Psoas muscle (tissue), 7 donors: ENCODE measurements at regions not wholly inside any gene's neighbourhood (a gene's known extent, or its start where the extent isn't known, plus 50 kb on each side); places are given as distances from the start of the nearest gene placed in this dataset.

Source experiments
- ATAC-seq, 4 donors: fragments of 200-7000 bp; cut with Tn5 transposase; one replicate each; pipeline ENCODE4 v1.9.1; 2020; ENCODE audit warnings: moderate library complexity in 3 of 4, mild to moderate bottlenecking in 2 of 4
- DNase-seq, 2 donors: peaks; one replicate each; pipeline ENCODE4 v3.0.0-alpha.2; 2020
- H3K27ac ChIP-seq: fragments of 200-600 bp; one replicate; pipeline ENCODE4 v1.8.0; 2022
- H3K27me3 ChIP-seq, 3 donors: fragments of 200-600 bp in 1 of 3; one replicate each; pipeline versions ENCODE4 v1.6.1 to v1.8.0; 2013 to 2022; ENCODE audit warnings: low read length in 2 of 3, mild to moderate bottlenecking in 2 of 3, moderate library complexity in 1 of 3; ENCODE audit not compliant: insufficient read depth in 3 of 3
- H3K36me3 ChIP-seq, 2 donors: fragments of 200-600 bp in 1 of 2; one replicate each; pipeline versions ENCODE4 v1.6.1 to v1.8.0; 2013 to 2022; ENCODE audit warnings: low read depth in 1 of 2, mild to moderate bottlenecking in 1 of 2, moderate library complexity in 1 of 2; ENCODE audit not compliant: insufficient read depth in 1 of 2
- H3K4me1 ChIP-seq: fragments of 200-600 bp; one replicate; pipeline ENCODE4 v1.8.0; 2022
- H3K4me3 ChIP-seq: fragments of 200-600 bp; one replicate; pipeline ENCODE4 v1.8.0; 2022; ENCODE audit warnings: mild to moderate bottlenecking
- H3K9me3 ChIP-seq: fragments of 200-600 bp; one replicate; pipeline ENCODE4 v1.8.0; 2022
- WGBS, 3 donors: extraction: QIAGEN DNeasy Blood & Tissue Kit; methylation state at CpG; one replicate each; pipeline versions ENCODE4 v1.1.6 to v1.1.7; 2013; 5-methylcytosine and 5-hydroxymethylcytosine counted together
- intact Hi-C, 2 donors: fragments of 100-400 bp; cut with DNase I; formaldehyde crosslinking; loops; one replicate each; pipeline versions ENCODE4 v1.11.0 to v1.14.2; 2022
- TF ChIP-seq, protein P1 (sequence below): fragments of 200-600 bp; IDR thresholded peaks from one replicate; pipeline ENCODE4 v1.8.0; 2022; ENCODE audit warnings: antibody characterized with exemption
- donor health status: healthy with polysubstance abuse.
- donor health status: DM: no; HTN: no; CAD: no; lungs with moderate emphysema.
- donor health status: Bipolar disorder and iron deficiency.
- donor health status: healthy.
- donor health status: DM: yes; HTN: yes; CAD: no.
- donor health status: DM: no; HTN: no; CAD: no.
- donor health status: DM: yes; HTN: yes; CAD: no.

DNA sequence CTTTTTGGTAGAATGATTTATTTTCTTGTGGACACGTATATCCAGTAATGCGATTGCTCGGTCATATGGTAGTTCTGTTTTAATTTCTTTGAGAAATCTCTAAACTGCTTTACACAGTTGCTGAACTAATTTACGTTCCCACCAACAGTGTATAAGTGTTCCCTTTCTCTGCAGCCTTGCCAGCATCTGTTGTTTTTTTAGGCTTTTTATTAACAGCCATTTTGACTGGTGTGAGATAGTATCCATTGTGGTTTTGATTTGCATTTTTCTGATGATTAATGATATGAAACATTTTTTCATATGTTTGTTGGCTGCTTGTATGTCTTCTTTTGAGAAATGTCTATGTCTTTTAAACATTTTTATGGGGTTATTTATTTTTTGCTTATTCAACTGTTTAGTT lies 196.7 kb downstream of the MOXD1 start:
- DNase-seq (no peak), ATAC-seq (no peak)
- 83 to 95% (median 92%) methylated on average over 4 of the region's 4 CpGs for WGBS, 3 donors
- H3K9me3 ChIP-seq = no peaks in the 10 kb centered on the region
- intact Hi-C loops = no loop called here
- H3K27me3 ChIP-seq = no peaks in the 10 kb centered on the region
- H3K4me1 ChIP-seq = no peaks in the 10 kb centered on the region
- no peaks in the 10 kb centered on the region for H3K36me3 ChIP-seq
- no peak overlapping the region for H3K4me3 ChIP-seq
- H3K27ac ChIP-seq = no peak overlapping the region
- TF ChIP-seq, protein P1, sequence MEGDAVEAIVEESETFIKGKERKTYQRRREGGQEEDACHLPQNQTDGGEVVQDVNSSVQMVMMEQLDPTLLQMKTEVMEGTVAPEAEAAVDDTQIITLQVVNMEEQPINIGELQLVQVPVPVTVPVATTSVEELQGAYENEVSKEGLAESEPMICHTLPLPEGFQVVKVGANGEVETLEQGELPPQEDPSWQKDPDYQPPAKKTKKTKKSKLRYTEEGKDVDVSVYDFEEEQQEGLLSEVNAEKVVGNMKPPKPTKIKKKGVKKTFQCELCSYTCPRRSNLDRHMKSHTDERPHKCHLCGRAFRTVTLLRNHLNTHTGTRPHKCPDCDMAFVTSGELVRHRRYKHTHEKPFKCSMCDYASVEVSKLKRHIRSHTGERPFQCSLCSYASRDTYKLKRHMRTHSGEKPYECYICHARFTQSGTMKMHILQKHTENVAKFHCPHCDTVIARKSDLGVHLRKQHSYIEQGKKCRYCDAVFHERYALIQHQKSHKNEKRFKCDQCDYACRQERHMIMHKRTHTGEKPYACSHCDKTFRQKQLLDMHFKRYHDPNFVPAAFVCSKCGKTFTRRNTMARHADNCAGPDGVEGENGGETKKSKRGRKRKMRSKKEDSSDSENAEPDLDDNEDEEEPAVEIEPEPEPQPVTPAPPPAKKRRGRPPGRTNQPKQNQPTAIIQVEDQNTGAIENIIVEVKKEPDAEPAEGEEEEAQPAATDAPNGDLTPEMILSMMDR = no peak

DNA sequence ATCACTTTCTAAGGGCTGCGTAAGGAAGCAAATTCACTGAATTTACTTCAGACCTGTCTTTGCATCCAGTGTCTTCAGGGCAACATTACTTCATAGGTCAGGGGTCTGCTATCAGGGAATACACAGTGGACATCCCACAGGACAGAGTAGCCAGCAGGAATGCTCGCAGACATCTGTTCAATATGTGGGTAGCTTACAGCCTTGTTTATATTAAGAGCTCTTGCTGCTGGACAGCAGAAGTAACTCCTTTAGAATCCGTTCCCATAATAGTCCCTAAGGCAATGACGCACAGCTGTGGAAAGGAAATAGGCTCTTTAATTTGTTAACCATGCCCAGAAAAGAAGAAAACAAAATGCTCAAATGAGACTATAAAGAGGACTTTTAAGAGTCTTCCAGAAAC lies 198.7 kb downstream of the MOXD1 start:
- no peaks in the 10 kb centered on the region for H3K9me3 ChIP-seq
- ATAC-seq (peak in 1 of 4 donors; percentile 30), DNase-seq (no peak)
- no peaks in the 10 kb centered on the region for H3K36me3 ChIP-seq
- H3K27me3 ChIP-seq = no peaks in the 10 kb centered on the region
- peak overlapping the region; percentile 44 for H3K27ac ChIP-seq
- TF ChIP-seq, protein P1 = no peak
- H3K4me1 ChIP-seq = no peaks in the 10 kb centered on the region
- intact Hi-C loops = no loop called here
- no peak overlapping the region for H3K4me3 ChIP-seq
- 27 to 44% (median 37%) methylated on average over 4 of the region's 4 CpGs for WGBS, 3 donors

DNA sequence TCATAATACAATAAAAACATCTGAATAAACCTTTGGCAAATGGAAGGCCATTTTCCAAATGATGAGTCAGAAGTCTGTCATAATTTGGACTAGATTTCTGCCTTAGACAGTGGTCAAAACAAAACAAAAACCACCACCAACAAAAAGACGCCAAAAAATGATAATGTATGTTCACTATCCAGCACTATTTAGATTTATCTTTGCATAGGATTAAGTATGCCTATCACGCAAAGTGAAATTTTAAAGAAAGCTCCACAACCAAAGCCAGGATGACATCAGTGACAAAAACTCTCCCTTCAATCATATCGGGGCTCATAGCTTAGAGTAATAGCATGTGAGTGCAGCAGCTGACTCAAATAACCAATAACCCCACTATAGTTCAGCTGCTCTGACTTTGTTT lies 201.9 kb downstream of the MOXD1 start:
- H3K27ac ChIP-seq = peak overlapping the region; percentile 13

DNA sequence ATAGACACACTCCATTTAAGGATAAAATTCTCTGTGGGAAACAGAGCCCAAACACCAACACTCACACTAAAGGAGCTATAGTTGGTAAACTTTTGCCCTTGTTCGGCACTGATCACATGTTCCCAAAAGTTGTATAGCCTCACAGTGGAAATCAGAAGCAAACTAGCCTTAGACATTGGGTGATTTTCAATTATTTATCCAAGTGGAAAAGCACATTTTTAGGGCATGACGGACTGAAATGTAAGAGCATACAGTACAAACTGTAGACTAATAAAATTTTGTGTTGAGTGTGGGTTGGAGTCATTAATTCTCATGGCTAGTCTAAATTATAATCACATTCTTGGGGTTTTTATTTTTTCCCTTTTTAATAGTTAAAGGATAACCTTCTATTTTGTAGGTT lies 202.4 kb downstream of the MOXD1 start:
- TF ChIP-seq, protein P1 = no peak
- Histone ChIP-seq H3K4me3 (no peak overlapping the region), H3K36me3 (no peaks in the 10 kb centered on the region), H3K9me3 (no peaks in the 10 kb centered on the region), H3K4me1 (no peaks in the 10 kb centered on the region), H3K27ac (no peak overlapping the region), H3K27me3 (no peaks in the 10 kb centered on the region)
- ATAC-seq = no peak
- intact Hi-C loops = no loop called here
- WGBS, 3 donors = 31 to 62% (median 34%) methylated on average over 2 of the region's 2 CpGs
- no peak for DNase-seq

More for the DNA sequence above, 201.9 kb downstream of the MOXD1 start:
- ATAC-seq (no peak), DNase-seq (no peak)
- Histone ChIP-seq H3K4me3 (no peak overlapping the region), H3K9me3 (no peaks in the 10 kb centered on the region), H3K27me3 (no peaks in the 10 kb centered on the region), H3K4me1 (no peaks in the 10 kb centered on the region), H3K36me3 (no peaks in the 10 kb centered on the region)
- intact Hi-C loops = no loop called here
- WGBS, 3 donors = 30 to 37% (median 31%) methylated on average over 3 of the region's 3 CpGs
- TF ChIP-seq, protein P1 = no peak

DNA sequence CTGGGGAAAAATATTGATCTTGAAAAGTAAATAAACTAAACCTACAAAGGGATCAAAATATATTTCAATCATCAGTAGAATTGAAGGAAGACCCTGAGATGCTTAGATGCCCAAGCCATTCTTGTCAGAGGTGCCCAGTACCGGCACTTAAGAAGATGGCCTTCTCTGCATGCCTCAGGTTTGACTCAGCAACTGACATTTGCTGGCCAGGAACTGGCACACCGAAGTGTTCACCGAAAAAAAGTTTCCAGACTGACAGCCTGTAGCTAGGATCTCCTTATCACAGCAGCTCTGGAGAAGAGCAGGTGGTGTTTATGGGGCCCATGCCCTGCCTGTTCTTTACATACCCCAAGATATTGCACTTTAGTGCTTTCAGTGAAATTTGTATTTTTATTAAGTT lies 203.2 kb downstream of the MOXD1 start:
- no peaks in the 10 kb centered on the region for H3K27me3 ChIP-seq
- no peaks in the 10 kb centered on the region for H3K9me3 ChIP-seq
- ATAC-seq (no peak), DNase-seq (no peak)
- H3K4me1 ChIP-seq = no peaks in the 10 kb centered on the region
- no peak overlapping the region for H3K4me3 ChIP-seq
- intact Hi-C loops = no loop called here
- H3K27ac ChIP-seq = no peak overlapping the region
- 34 to 43% (median 38%) methylated on average over 3 of the region's 3 CpGs for WGBS, 3 donors
- no peaks in the 10 kb centered on the region for H3K36me3 ChIP-seq
- TF ChIP-seq, protein P1 = no peak
